Ovary (tissue), 3 donors: ENCODE measurements at regions not wholly inside any gene's neighbourhood (a gene's known extent, or its start where the extent isn't known, plus 50 kb on each side); places are given as distances from the start of the nearest gene placed in this dataset.

Experiments used
- CTCF ChIP-seq, 3 donors: fragments of 450-650 bp in 2 of 3; fragments of 200-600 bp in 1 of 3; IDR thresholded peaks; one replicate each; pipeline versions ENCODE4 v1.5.1 to v1.8.0; 2016 to 2022; ENCODE audit warnings: antibody characterized with exemption in 3 of 3, mild to moderate bottlenecking in 1 of 3
- EP300 ChIP-seq: sonication (generic); formaldehyde crosslinking; IDR thresholded peaks from one replicate; pipeline ENCODE4 v1.6.1; 2017; ENCODE audit warnings: antibody characterized with exemption
- POLR2A ChIP-seq: fragments of 450-650 bp; IDR thresholded peaks from one replicate; pipeline ENCODE4 v1.6.1; 2017; ENCODE audit warnings: antibody characterized with exemption, mild to moderate bottlenecking, moderate library complexity
- donor health status: DM: no; HTN: no; CAD: no.

GRCh38 chr5:104019956-104020355 is 457.4 kb upstream of the NUDT12 start:
- TF ChIP-seq CTCF (IDR thresholded peaks at IDR 0.05) (no peak), EP300 (no peak), POLR2A (no peak)
